GM19397 (cell line): ENCODE measurements at regions not wholly inside any gene's neighbourhood (a gene's known extent, or its start where the extent isn't known, plus 50 kb on each side); places are given as distances from the start of the nearest gene placed in this dataset.
"Not testable (repeated sequence)": the region's sequence is repeated elsewhere in the genome, so short reads cannot be mapped to it uniquely, and the experiment has no call there.

ENCODE experiments used
- ATAC-seq: cut with Tn5 transposase; IDR thresholded peaks from one replicate; pipeline ENCODE4 v1.9.1; 2021; ENCODE audit warnings: mild to moderate bottlenecking, moderate library complexity; ENCODE audit not compliant: unreplicated experiment

GRCh38 chr5:155750571-155750970 lies 576.4 kb upstream of the SGCD start:
- no peak for ATAC-seq

DNA sequence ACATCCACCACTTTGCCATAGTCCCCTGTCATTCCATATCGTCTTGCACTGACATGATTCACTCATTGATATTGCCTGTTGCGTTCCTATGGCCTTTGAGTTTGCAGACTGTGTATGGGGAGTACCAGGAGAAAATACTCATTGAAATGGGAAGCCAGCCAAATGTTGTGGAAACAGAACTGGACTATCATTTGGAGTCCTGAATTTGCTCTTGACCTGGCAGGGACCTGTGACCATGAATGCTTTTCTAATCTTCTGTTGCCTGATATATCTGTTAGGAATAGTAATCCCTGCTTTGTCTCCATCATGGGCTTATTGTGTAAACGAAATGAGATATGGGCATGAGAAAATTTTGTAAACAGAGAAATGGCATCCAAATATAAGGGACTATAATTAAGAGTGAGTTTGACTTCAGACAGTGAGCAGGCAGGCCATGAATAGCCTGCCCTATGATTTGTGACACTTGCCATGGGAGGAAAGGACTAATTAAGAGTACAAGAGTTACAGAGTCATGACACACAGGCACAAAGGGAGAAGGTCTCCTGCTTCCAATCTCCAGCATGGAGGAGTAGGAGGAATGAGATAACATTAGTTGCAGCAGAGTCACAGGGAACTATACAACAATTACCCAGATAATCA lies 572.9 kb upstream of the SGCD start:
- no peak for ATAC-seq

DNA sequence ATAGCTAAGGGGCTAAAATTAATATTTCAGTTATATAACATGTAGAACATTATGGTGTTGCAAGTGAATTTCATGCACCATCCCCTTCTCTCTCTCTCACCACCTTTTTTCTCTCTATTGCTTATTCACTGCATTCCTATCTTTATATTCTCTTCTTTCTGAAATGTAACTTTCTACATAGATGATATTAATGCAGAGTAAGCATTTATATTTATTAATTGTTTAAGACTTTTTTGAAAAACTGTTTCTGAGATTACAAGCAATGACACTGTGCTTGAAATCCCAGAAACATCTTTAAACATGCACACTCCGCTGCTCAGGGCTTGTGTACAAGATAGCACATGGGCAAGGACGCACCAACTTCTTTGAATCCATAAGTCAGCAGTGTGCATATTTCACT lies 567.7 kb upstream of the SGCD start:
- ATAC-seq = no peak

GRCh38 chr5:155759984-155760383 lies 567.0 kb upstream of the SGCD start:
- ATAC-seq = no peak

- no peak for ATAC-seq
These were observed 565.5 kb upstream of the SGCD start for GRCh38 chr5:155761502-155761901.

- no peak for ATAC-seq
These were observed 561.2 kb upstream of the SGCD start for GRCh38 chr5:155765715-155766114.

- no peak for ATAC-seq
These were observed 559.5 kb upstream of the SGCD start for GRCh38 chr5:155767470-155767869.

DNA sequence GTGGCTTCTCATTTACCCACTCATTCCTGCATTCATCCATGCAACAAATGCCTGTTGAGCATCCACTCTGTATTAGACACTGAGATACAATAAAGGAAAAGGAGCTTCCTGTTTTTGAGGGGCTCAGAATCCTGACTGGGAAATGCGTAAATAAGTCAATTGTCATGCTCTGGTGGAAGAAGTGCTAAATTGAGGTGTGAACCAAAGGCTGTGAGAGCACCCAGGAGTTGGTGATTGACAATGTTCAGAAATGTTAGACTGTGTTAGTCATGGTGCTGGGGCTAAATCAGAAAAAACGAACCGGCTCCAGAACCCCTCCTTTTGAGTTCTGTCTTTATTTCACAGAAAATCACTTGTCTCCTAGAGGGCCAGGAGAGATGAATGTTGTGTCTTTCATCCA lies 558.6 kb upstream of the SGCD start:
- no peak for ATAC-seq

GRCh38 chr5:155772009-155772662 lies 554.8 kb upstream of the SGCD start:
- no peak for ATAC-seq

- no peak for ATAC-seq
These were observed 553.3 kb upstream of the SGCD start for GRCh38 chr5:155773680-155774079.

- ATAC-seq = no peak
These were observed 546.7 kb upstream of the SGCD start for GRCh38 chr5:155780260-155780659.

DNA sequence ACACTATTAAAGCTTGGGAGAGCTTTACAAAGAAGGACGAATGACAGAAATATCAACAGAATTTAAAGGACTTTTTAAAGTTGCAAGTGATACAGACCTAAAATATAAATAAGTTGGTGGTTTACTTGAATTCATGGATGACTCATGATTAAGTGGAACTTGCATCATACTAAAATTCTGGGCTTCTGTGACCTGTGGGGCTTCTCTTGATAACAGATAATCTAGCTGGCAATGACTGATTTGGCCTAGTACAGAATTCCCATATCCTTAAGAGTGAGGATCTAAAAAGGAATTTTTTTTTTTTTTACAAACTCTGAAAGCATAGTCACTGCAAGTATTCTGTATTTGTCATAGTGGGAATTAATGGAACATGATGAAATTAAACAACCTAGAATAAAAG lies 543.7 kb upstream of the SGCD start:
- no peak for ATAC-seq

DNA sequence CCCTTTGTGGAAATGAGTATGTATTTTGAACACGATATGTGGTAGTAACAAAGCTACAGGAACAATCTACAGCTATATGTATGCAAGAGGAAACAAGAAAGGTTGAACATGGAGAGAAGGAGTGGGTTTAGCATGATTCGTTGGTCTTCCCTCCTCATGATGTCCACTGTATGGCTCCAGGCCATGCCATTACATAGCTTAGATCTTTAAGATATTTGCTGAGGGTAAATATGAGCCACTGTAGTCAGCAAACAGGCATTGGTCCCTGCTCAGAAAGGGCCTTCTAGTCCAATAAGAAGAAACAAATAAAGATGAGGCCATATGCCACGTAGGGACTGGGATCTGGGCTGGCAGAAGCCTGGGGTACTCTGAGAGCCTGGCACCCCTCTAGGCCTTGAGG lies 543.2 kb upstream of the SGCD start:
- no peak for ATAC-seq

DNA sequence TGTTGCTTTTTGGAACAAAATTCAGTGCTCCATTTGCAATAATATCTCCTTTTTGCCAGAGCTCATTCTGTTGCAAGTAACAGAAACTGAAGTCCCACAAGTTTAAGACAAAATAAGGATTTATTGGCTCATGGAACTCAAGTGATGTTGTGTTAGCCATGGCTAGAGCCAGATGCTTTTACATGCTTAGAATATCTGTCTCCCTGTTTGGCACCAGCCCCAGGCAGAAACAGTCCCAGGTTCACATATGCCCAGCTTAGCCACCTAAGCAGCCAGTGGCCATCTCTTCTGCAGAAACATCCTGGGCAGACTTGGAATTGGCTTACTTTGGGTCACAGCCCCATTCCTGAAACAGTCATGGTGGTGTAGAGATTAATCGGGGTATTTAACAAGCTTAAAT lies 540.9 kb upstream of the SGCD start:
- no peak for ATAC-seq

GRCh38 chr5:155792873-155793272 lies 534.1 kb upstream of the SGCD start:
- ATAC-seq = no peak

DNA sequence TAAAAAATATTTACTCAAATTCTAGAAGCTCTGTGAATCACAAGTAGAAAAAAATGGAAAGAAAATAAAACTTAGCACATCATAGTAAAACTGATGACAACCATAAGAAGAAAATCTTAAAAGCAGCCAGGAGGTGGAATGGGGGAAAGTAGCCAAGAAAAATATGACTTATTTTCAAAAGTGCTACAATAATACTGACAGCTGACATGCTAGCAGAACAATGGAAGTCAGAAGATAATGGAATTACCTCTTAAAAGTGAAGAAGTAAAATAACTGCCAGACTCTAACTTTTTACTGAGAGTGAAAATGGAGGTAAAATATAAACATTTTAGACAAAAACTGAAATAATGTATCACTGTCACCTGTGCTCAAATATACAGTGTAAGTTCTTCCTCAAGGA lies 532.2 kb upstream of the SGCD start:
- no peak for ATAC-seq

GRCh38 chr5:155799308-155799707 lies 527.7 kb upstream of the SGCD start:
- ATAC-seq = no peak

DNA sequence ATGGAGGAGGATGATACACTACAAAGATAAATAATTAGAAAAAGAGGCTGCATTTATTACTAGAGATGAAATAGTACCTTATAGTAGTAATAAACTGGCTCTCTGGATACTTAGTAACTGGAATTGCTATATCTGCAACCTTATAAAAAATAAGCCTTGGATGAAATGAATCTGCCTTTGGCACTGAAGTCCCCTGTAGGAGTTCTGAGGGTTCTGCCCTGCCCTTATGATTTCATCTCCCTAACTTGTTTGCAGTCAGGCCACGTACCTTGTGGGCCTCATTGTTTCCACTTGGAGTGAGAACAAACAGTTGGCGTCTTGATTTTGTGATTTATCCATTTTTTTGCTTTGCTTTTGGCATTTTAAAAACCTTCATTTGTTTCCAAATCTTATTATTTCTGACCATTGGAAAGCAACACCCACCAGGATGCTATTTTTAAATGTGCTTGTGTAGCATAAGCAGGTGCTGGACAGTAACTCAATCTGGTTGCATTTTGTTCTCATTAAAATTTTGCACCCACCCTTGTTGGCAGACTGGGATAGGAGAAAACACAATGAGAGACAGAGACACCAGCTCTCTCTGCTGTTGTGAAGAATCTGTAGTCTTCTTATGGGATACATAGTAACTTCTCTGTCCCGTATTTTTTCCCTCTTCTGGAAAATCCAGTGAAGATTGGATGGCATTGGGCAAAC lies 518.9 kb upstream of the SGCD start:
- no peak for ATAC-seq

DNA sequence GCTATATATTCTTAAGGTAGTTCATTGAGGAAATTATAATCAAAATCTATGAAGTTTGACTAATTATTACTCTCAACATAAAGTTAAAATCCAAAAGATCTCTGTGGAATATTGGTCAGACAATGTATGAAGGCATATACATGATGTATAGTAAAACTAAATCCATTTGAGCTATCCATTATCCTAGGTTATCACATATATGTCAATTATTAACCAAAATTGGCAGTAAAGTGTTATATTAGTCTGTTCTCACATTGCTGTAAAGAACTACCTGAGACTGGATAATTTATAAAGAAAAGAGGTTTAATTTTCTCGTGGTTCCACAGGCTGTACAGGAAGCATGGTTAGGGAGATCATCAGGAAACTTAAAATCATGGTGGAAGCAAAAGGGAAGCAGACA lies 511.7 kb upstream of the SGCD start:
- ATAC-seq = no peak

GRCh38 chr5:155822177-155822576 lies 504.8 kb upstream of the SGCD start:
- no peak for ATAC-seq

DNA sequence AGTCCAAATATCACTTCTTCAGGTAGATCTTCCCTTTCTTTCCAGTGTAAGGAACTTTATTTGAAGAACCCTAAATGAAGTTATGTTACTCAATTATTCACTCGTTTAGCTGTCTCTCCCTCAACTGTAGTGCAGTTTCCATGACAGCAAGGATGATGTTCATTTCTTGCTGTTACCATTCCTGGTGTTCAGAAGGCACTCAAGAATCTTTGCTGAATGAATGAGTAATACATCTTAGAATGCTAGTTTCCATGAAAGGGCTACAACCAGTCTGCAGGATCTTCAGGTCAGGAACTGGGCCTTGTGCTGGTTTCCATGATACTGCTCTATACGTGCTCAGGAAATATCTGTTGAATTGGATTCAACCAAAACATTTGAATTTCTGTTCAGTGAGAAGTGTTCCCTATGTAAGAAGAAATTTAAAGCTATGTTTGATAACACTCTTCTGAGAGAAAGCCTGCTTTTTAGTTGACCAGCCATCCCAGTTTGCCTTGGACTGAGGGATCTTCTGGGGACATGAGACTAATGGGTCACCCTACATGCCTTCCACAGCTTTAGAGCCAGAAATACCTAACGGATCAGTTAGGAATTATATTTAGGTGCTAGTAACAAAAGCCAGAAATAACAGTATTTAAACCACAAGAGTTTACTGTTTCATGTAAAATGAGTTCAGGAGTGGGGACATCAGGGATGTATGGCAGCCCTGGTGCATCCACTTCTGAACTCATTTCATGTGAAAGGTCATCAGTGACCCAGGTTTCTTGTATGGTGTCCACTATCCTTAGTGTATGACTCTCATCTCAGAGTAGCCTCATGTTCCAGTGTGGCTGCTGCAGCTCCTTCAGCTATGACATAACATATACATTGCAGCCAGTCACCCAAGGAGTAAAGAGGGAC lies 500.1 kb upstream of the SGCD start:
- ATAC-seq = no peak

GRCh38 chr5:155827508-155827815 lies 499.5 kb upstream of the SGCD start:
- not testable (repeated sequence) for ATAC-seq
